Uterus (tissue), 3 donors: ENCODE measurements at regions not wholly inside any gene's neighbourhood (a gene's known extent, or its start where the extent isn't known, plus 50 kb on each side); places are given as distances from the start of the nearest gene placed in this dataset.

ENCODE experiments used
- DNase-seq, 2 donors: peaks; one replicate each; pipeline ENCODE4 v3.0.0-alpha.2; 2019 to 2020
- H3K27ac ChIP-seq, 2 donors: fragments of 200-600 bp; sonication (generic); 1 replicate in 1 of 2; 2 replicates in 1 of 2; pipeline ENCODE4 v1.5.1; 2016 to 2018
- H3K27me3 ChIP-seq, 2 donors: fragments of 200-600 bp; sonication (generic); one replicate each; pipeline ENCODE4 v1.5.1; 2018 to 2019; ENCODE audit warnings: control low read depth in 1 of 2
- H3K36me3 ChIP-seq, 2 donors: fragments of 200-600 bp; sonication (generic); one replicate each; pipeline ENCODE4 v1.5.1; 2019; ENCODE audit warnings: control low read depth in 1 of 2
- H3K4me1 ChIP-seq, 2 donors: fragments of 200-600 bp; sonication (generic); one replicate each; pipeline ENCODE4 v1.5.1; 2018 to 2019; ENCODE audit warnings: control low read depth in 1 of 2
- H3K4me3 ChIP-seq, 2 donors: fragments of 200-600 bp; sonication (generic); 1 replicate in 1 of 2; 2 replicates in 1 of 2; pipeline ENCODE4 v1.5.1; 2018 to 2019; ENCODE audit warnings: mild to moderate bottlenecking in 1 of 2
- H3K9me3 ChIP-seq, 2 donors: fragments of 200-600 bp; sonication (generic); one replicate each; pipeline ENCODE4 v1.5.1; 2019; ENCODE audit warnings: control low read depth in 1 of 2
- CTCF ChIP-seq, 4 experiments: fragments of 200-600 bp in 2 of 4; fragments of 450-650 bp in 2 of 4; sonication (generic) in 2 of 4; IDR thresholded peaks; one replicate each; pipeline ENCODE4 v1.5.1; 2016 to 2019; ENCODE audit warnings: antibody characterized with exemption in 4 of 4, mild to moderate bottlenecking in 2 of 4, moderate library complexity in 1 of 4
- POLR2A ChIP-seq, 2 donors: fragments of 450-650 bp; IDR thresholded peaks; one replicate each; pipeline ENCODE4 v1.6.1; 2016; ENCODE audit warnings: antibody characterized with exemption in 2 of 2, mild to moderate bottlenecking in 1 of 2, moderate library complexity in 1 of 2
- intact Hi-C: fragments of 100-400 bp; cut with DNase I; formaldehyde crosslinking; loops from one replicate; pipeline ENCODE4 v1.15.1; 2023; ENCODE audit warnings: low total_unique reads
- donor health status: DM: yes; HTN: yes; CAD: no.

GRCh38 chr2:121974897-121975661 is 219.6 kb downstream of the TSN start:
- peak; percentile 22 to 23 for DNase-seq
- intact Hi-C loops, result no loop called here
- H3K27me3 ChIP-seq, result no peaks in the 10 kb centered on the region
- TF ChIP-seq CTCF (IDR thresholded peaks at IDR 0.05) (peak; percentile 39 to 51 (median 44)), POLR2A (IDR thresholded peaks at IDR 0.05) (no peak)
- no peaks in the 10 kb centered on the region for H3K4me1 ChIP-seq
- no peak overlapping the region for H3K27ac ChIP-seq
- peak overlapping the region in 1 of 2 donors; percentile 34 for H3K4me3 ChIP-seq
- no peaks in the 10 kb centered on the region for H3K36me3 ChIP-seq
- no peaks in the 10 kb centered on the region for H3K9me3 ChIP-seq

- Histone ChIP-seq H3K36me3 (no peaks in the 10 kb centered on the region), H3K4me3 (no peak overlapping the region), H3K4me1 (no peaks in the 10 kb centered on the region), H3K27ac (no peak overlapping the region), H3K9me3 (no peaks in the 10 kb centered on the region), H3K27me3 (no peaks in the 10 kb centered on the region)
- TF ChIP-seq POLR2A (IDR thresholded peaks at IDR 0.05) (no peak), CTCF (IDR thresholded peaks at IDR 0.05) (no peak)
- intact Hi-C loops, result no loop called here
- no peak for DNase-seq
Measured at GRCh38 chr2:121976926-121977325, 221.5 kb downstream of the TSN start.

GRCh38 chr2:121977326-121977725 is 221.9 kb downstream of the TSN start:
- H3K4me1 ChIP-seq, result no peaks in the 10 kb centered on the region
- H3K27me3 ChIP-seq, result no peaks in the 10 kb centered on the region
- TF ChIP-seq POLR2A (IDR thresholded peaks at IDR 0.05) (no peak), CTCF (IDR thresholded peaks at IDR 0.05) (no peak)
- no peak overlapping the region for H3K27ac ChIP-seq
- DNase-seq, result no peak
- intact Hi-C loops, result no loop called here
- H3K4me3 ChIP-seq, result no peak overlapping the region
- no peaks in the 10 kb centered on the region for H3K36me3 ChIP-seq
- no peaks in the 10 kb centered on the region for H3K9me3 ChIP-seq

- intact Hi-C loops, result no loop called here
- Histone ChIP-seq H3K4me3 (no peak overlapping the region), H3K4me1 (no peaks in the 10 kb centered on the region), H3K27ac (no peak overlapping the region), H3K27me3 (no peaks in the 10 kb centered on the region), H3K9me3 (no peaks in the 10 kb centered on the region), H3K36me3 (no peaks in the 10 kb centered on the region)
- no peak for TF ChIP-seq POLR2A (IDR thresholded peaks at IDR 0.05)
- TF ChIP-seq CTCF (IDR thresholded peaks at IDR 0.05), result no peak
- DNase-seq, result no peak
Measured at GRCh38 chr2:121992700-121993099, 237.2 kb downstream of the TSN start.

GRCh38 chr2:121993682-121994081 is 238.2 kb downstream of the TSN start:
- no peak for TF ChIP-seq POLR2A (IDR thresholded peaks at IDR 0.05)
- no peak for TF ChIP-seq CTCF (IDR thresholded peaks at IDR 0.05)
- intact Hi-C loops, result no loop called here
- no peak for DNase-seq
- Histone ChIP-seq H3K9me3 (no peaks in the 10 kb centered on the region), H3K27me3 (no peaks in the 10 kb centered on the region), H3K27ac (no peak overlapping the region), H3K4me3 (no peak overlapping the region), H3K36me3 (no peaks in the 10 kb centered on the region), H3K4me1 (no peaks in the 10 kb centered on the region)
